Colonic mucosa (tissue), 4 donors: ENCODE measurements at regions not wholly inside any gene's neighbourhood (a gene's known extent, or its start where the extent isn't known, plus 50 kb on each side); places are given as distances from the start of the nearest gene placed in this dataset.

Experiments
- DNase-seq: peaks from one replicate; pipeline ENCODE4 v3.0.0-alpha.2; 2020
- H3K27ac ChIP-seq: fragments of 200-600 bp; one replicate; pipeline ENCODE4 v1.8.0; 2021
- H3K27me3 ChIP-seq: fragments of 200-600 bp; one replicate; pipeline ENCODE4 v1.8.0; 2021
- H3K36me3 ChIP-seq: fragments of 200-600 bp; one replicate; pipeline ENCODE4 v1.8.0; 2021
- H3K4me1 ChIP-seq: fragments of 200-600 bp; one replicate; pipeline ENCODE4 v1.8.0; 2021; ENCODE audit warnings: mild to moderate bottlenecking
- H3K4me3 ChIP-seq: fragments of 200-600 bp; one replicate; pipeline ENCODE4 v1.8.0; 2021
- H3K9ac ChIP-seq, 2 donors: one replicate each; pipeline ENCODE4 v1.7.0; 2013; ENCODE audit warnings: control low read depth in 2 of 2, low read depth in 2 of 2, low read length in 2 of 2
- H3K9me3 ChIP-seq: fragments of 200-600 bp; one replicate; pipeline ENCODE4 v1.8.0; 2021
- intact Hi-C: fragments of 100-400 bp; cut with DNase I; formaldehyde crosslinking; loops from one replicate; pipeline ENCODE4 v1.14.1; 2022
- TF ChIP-seq, protein P1 (sequence below): fragments of 200-600 bp; IDR thresholded peaks from one replicate; pipeline ENCODE4 v1.8.0; 2022; ENCODE audit warnings: antibody characterized with exemption, mild to moderate bottlenecking
- donor health status: healthy.
- donor health status: DM: no; HTN: no; CAD: no.
- donor health status: DM: no; HTN: no; CAD: no.

DNA sequence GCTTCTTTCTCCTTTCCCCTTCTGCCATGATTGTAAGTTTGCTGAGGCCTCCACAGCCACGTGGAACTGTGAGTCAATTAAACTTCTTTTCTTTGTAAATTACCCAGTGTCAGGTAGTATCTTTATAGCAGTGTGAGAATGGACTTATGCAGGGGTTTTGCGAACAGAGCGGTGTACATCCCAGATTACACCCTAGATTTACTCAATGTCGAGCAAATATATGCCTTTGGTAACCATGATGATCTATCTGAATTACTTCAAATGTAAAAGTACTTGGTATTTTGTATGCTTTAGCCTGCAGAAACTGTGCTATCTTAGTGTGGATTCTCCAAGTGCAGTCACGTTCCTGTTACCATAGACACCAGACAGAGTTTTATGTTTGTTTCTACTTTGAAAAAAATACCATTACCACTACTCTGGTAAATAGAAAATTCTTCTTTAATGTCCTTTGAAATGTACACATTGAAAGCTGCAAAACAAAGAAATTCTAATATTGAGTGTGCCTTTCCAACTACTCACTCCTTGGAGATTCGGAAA, 510.4 kb upstream of the ARGLU1 start:
- intact Hi-C loops: no loop called here
- no peaks in the 10 kb centered on the region for H3K27me3 ChIP-seq
- H3K4me3 ChIP-seq: no peak overlapping the region
- H3K9me3 ChIP-seq: no peaks in the 10 kb centered on the region
- H3K9ac ChIP-seq: no peak overlapping the region
- H3K4me1 ChIP-seq: no peaks in the 10 kb centered on the region
- TF ChIP-seq, protein P1, sequence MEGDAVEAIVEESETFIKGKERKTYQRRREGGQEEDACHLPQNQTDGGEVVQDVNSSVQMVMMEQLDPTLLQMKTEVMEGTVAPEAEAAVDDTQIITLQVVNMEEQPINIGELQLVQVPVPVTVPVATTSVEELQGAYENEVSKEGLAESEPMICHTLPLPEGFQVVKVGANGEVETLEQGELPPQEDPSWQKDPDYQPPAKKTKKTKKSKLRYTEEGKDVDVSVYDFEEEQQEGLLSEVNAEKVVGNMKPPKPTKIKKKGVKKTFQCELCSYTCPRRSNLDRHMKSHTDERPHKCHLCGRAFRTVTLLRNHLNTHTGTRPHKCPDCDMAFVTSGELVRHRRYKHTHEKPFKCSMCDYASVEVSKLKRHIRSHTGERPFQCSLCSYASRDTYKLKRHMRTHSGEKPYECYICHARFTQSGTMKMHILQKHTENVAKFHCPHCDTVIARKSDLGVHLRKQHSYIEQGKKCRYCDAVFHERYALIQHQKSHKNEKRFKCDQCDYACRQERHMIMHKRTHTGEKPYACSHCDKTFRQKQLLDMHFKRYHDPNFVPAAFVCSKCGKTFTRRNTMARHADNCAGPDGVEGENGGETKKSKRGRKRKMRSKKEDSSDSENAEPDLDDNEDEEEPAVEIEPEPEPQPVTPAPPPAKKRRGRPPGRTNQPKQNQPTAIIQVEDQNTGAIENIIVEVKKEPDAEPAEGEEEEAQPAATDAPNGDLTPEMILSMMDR: no peak
- no peak overlapping the region for H3K27ac ChIP-seq
- no peaks in the 10 kb centered on the region for H3K36me3 ChIP-seq
- DNase-seq: no peak

DNA sequence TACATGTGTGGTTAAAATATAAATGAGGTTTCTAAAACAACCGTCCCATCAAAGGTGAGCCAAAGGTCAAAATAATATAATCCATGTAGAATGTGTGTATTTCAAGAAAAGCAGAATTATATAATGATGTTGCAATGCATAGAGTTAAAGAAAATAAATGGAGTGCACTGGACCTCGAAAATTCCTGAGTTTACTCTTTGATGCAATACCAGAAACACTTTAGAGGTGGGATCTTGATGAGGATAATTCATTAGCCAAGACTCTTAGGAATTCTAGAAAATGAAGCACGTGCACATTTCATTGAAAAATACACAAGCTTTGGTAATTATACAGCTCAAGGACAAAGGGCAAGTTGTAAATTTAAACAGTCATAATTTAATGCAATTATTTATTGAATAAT, 508.9 kb upstream of the ARGLU1 start:
- H3K9me3 ChIP-seq: no peaks in the 10 kb centered on the region
- DNase-seq: no peak
- no peak overlapping the region for H3K4me3 ChIP-seq
- H3K4me1 ChIP-seq: no peaks in the 10 kb centered on the region
- no peak overlapping the region for H3K27ac ChIP-seq
- TF ChIP-seq, protein P1: no peak
- intact Hi-C loops: no loop called here
- H3K27me3 ChIP-seq: no peaks in the 10 kb centered on the region
- no peak overlapping the region for H3K9ac ChIP-seq
- no peaks in the 10 kb centered on the region for H3K36me3 ChIP-seq

DNA sequence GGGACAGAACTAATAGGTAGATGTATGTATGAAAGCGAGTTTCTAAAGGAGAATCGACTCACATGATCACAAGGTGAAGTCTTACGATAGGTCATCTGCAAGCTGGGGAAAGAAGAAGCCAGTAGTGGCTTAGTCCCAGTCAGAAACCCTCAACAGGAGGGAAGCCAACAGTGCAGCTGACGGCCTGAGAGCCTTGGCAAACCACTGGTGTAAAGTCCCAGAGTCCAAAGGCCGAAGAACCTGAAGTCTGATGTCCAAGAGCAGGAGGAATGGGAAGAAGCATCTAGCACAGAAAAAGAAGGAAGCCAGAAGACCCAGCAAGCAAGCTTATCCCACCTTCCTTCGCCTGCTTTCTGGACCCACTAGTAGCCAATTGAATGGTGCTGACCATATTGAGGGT, 507.6 kb upstream of the ARGLU1 start:
- Histone ChIP-seq H3K27ac (no peak overlapping the region), H3K9me3 (no peaks in the 10 kb centered on the region), H3K4me1 (no peaks in the 10 kb centered on the region), H3K36me3 (no peaks in the 10 kb centered on the region), H3K27me3 (no peaks in the 10 kb centered on the region), H3K4me3 (no peak overlapping the region), H3K9ac (no peak overlapping the region)
- DNase-seq: no peak
- intact Hi-C loops: no loop called here
- TF ChIP-seq, protein P1: no peak

DNA sequence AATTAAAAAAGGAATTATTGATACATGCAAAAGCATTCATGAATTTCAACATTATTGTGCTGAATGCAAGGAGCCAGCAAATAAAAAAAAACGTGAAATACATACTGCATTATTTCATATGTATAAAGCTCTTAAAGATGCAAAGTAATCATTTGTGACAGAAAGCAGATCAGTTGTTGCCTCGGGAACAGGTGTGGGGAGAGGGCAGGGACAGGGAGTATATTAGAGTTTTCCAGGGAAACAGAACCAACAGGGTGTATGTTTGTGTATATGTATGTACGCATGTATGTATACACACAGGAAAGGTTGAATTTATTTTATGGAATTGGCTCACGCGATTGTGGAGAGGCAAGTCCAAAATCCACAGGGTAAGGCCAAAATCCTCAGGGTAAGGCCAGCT, 502.9 kb upstream of the ARGLU1 start:
- Histone ChIP-seq H3K4me3 (no peak overlapping the region), H3K27ac (no peak overlapping the region), H3K4me1 (no peaks in the 10 kb centered on the region), H3K27me3 (no peaks in the 10 kb centered on the region), H3K36me3 (no peaks in the 10 kb centered on the region), H3K9me3 (no peaks in the 10 kb centered on the region), H3K9ac (no peak overlapping the region)
- TF ChIP-seq, protein P1: no peak
- no peak for DNase-seq
- intact Hi-C loops: no loop called here

DNA sequence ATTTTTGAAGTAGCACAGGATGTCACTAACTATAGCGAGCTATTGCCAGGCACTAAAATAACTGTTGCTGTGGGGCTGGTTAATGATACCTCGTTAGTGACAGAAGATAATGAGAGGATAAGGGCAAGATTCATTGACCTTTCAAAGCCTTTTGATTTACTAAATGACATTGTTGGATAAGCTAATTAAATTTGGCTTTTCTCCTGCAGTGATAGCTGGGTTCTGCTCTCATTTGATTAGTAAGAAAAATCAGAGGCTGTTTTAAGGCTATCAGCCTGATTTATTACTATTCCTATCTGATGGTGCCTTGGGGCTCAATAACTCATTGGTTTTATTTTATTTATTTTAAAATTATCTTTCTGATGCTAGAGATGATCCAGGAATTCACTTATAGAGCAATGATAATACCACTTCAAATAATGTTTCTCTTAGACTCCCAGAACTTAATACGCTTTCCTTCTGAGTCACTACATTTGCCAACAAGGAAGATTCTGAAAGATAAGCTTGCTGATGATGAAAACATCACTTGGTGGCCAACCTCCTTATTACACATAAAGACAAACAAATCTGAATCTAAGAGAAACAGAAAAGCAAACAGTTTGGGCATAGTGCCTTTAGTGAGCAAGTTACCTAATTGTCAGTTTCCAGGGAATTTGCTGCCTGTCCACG, 501.3 kb upstream of the ARGLU1 start:
- Histone ChIP-seq H3K4me3 (no peak overlapping the region), H3K36me3 (no peaks in the 10 kb centered on the region), H3K9me3 (no peaks in the 10 kb centered on the region), H3K27me3 (no peaks in the 10 kb centered on the region), H3K9ac (no peak overlapping the region), H3K4me1 (no peaks in the 10 kb centered on the region), H3K27ac (no peak overlapping the region)
- intact Hi-C loops: no loop called here
- TF ChIP-seq, protein P1: no peak
- DNase-seq: no peak
